GM19463 (cell line): ENCODE measurements at regions not wholly inside any gene's neighbourhood (a gene's known extent, or its start where the extent isn't known, plus 50 kb on each side); places are given as distances from the start of the nearest gene placed in this dataset.

Experiments
- ATAC-seq: cut with Tn5 transposase; IDR thresholded peaks from one replicate; pipeline ENCODE4 v1.9.1; 2021; ENCODE audit warnings: mild to moderate bottlenecking, moderate library complexity; ENCODE audit not compliant: unreplicated experiment

- no peak for ATAC-seq
These were observed 141.7 kb upstream of the TMEM72 start for GRCh38 chr10:44769450-44769849.

- ATAC-seq: no peak
These were observed 139.7 kb upstream of the TMEM72 start for GRCh38 chr10:44771233-44771995.

- no peak for ATAC-seq
These were observed 137.6 kb upstream of the TMEM72 start for GRCh38 chr10:44773565-44773964.

GRCh38 chr10:44774676-44775401, 136.3 kb upstream of the TMEM72 start:
- no peak for ATAC-seq

GRCh38 chr10:44775402-44775741, 135.8 kb upstream of the TMEM72 start:
- ATAC-seq: no peak

- no peak for ATAC-seq
These were observed 135.0 kb upstream of the TMEM72 start for GRCh38 chr10:44776181-44776580.

- no peak for ATAC-seq
These were observed 131.6 kb upstream of the TMEM72 start for GRCh38 chr10:44779511-44779910.

GRCh38 chr10:44780426-44780825, 130.7 kb upstream of the TMEM72 start:
- ATAC-seq: no peak

- ATAC-seq: no peak
These were observed 130.0 kb upstream of the TMEM72 start for GRCh38 chr10:44781131-44781530.

GRCh38 chr10:44786286-44786850, 124.8 kb upstream of the TMEM72 start:
- no peak for ATAC-seq

- ATAC-seq: no peak
These were observed 123.6 kb upstream of the TMEM72 start for GRCh38 chr10:44787480-44788075.

GRCh38 chr10:44788147-44789129, 122.7 kb upstream of the TMEM72 start:
- ATAC-seq: no peak

- no peak for ATAC-seq
These were observed 118.9 kb upstream of the TMEM72 start for GRCh38 chr10:44792119-44792775.

- ATAC-seq: no peak
These were observed 111.2 kb upstream of the TMEM72 start for GRCh38 chr10:44799966-44800365.

- no peak for ATAC-seq
These were observed 109.5 kb upstream of the TMEM72 start for GRCh38 chr10:44801383-44802327.

GRCh38 chr10:44803862-44804261, 107.3 kb upstream of the TMEM72 start:
- no peak for ATAC-seq

GRCh38 chr10:44804661-44805060, 106.5 kb upstream of the TMEM72 start:
- no peak for ATAC-seq

GRCh38 chr10:44805466-44806210, 105.5 kb upstream of the TMEM72 start:
- ATAC-seq: no peak
